T-cell (primary cell): ENCODE measurements at regions not wholly inside any gene's neighbourhood (a gene's known extent, or its start where the extent isn't known, plus 50 kb on each side); places are given as distances from the start of the nearest gene placed in this dataset.

Source experiments
- ATAC-seq, 4 experiments: fragments of 200-7000 bp in 3 of 4; fragments of 150-1000 bp in 1 of 4; cut with Tn5 transposase; replicated peaks in 1 of 4; 1 replicate in 3 of 4; 2 replicates in 1 of 4; pipeline ENCODE4 v1.10.0; 2021; ENCODE audit warnings: moderate library complexity in 3 of 4, mild to moderate bottlenecking in 2 of 4, moderate number of reproducible peaks in 1 of 4
- CTCF ChIA-PET, 2 donors: fragments of 300-600 bp; sonication (Branson Sonifier 250); formaldehyde crosslinking; loops; one replicate each; lab custom pipeline; 2022; ENCODE audit warnings: antibody characterized with exemption in 2 of 2; lab: Charles Lee
- POLR2A ChIA-PET, 2 donors: fragments of 300-600 bp; sonication (Branson Sonifier 250); formaldehyde crosslinking; loops; one replicate each; lab custom pipeline; 2022; ENCODE audit warnings: antibody characterized with exemption in 2 of 2; lab: Charles Lee
- DNase-seq, 35 experiments: peaks; one replicate each; pipeline versions ENCODE4 v3.0.0 to v3.0.0-alpha.2; 2013 to 2023
- H3K27ac ChIP-seq: one replicate; pipeline ENCODE4 v1.5.1; 2013; ENCODE audit warnings: low read length
- H3K27me3 ChIP-seq, 2 experiments: replicated peaks in 1 of 2; 1 replicate in 1 of 2; 2 replicates in 1 of 2; pipeline versions ENCODE4 v1.6.1 to v1.7.0; 2013; ENCODE audit warnings: low read length in 1 of 2, mixed read lengths in 1 of 2; ENCODE audit not compliant: control insufficient read depth in 2 of 2, insufficient read depth in 2 of 2; ENCODE audit errors: extremely low read depth in 1 of 2
- H3K36me3 ChIP-seq, 2 donors: 1 replicate in 1 of 2; 2 replicates in 1 of 2; pipeline versions ENCODE4 v1.6.1 to v1.7.0; 2013; ENCODE audit warnings: low read length in 1 of 2; ENCODE audit not compliant: control insufficient read depth in 2 of 2, insufficient read depth in 1 of 2; ENCODE audit errors: extremely low read depth in 1 of 2
- H3K4me1 ChIP-seq, 2 experiments: 1 replicate in 1 of 2; 2 replicates in 1 of 2; pipeline versions ENCODE4 v1.6.1 to v1.7.0; 2013; ENCODE audit warnings: low read length in 2 of 2, mixed read lengths in 1 of 2; ENCODE audit not compliant: insufficient read depth in 2 of 2, control insufficient read depth in 1 of 2; ENCODE audit errors: extremely low read depth in 1 of 2
- H3K4me3 ChIP-seq, 2 donors: 1 replicate in 1 of 2; 2 replicates in 1 of 2; pipeline versions ENCODE4 v1.5.1 to v1.7.0; 2013; ENCODE audit warnings: mild to moderate bottlenecking in 2 of 2, low read length in 1 of 2, moderate library complexity in 1 of 2; ENCODE audit not compliant: control insufficient read depth in 1 of 2; ENCODE audit errors: extremely low read depth in 1 of 2
- H3K9me3 ChIP-seq: 2 replicates; pipeline ENCODE4 v1.7.0; 2013
- H3K27ac Mint-ChIP-seq, 2 donors: one replicate each; pipeline ENCODE4 v1.8.0; 2020 to 2021; ENCODE audit warnings: mild to moderate bottlenecking in 2 of 2, mixed read lengths in 2 of 2
- H3K27me3 Mint-ChIP-seq, 2 donors: one replicate each; pipeline ENCODE4 v1.8.0; 2021 to 2022; ENCODE audit warnings: mixed read lengths in 2 of 2
- H3K36me3 Mint-ChIP-seq: one replicate; pipeline ENCODE4 v1.8.0; 2021; ENCODE audit warnings: mixed read lengths
- H3K4me1 Mint-ChIP-seq, 3 donors: one replicate each; pipeline ENCODE4 v1.8.0; 2020 to 2022; ENCODE audit warnings: mixed read lengths in 3 of 3, mild to moderate bottlenecking in 1 of 3
- H3K4me3 Mint-ChIP-seq, 3 donors: one replicate each; pipeline ENCODE4 v1.8.0; 2020 to 2022; ENCODE audit warnings: mild to moderate bottlenecking in 3 of 3, mixed read lengths in 3 of 3, moderate library complexity in 3 of 3
- H3K9me3 Mint-ChIP-seq, 3 donors: one replicate each; pipeline ENCODE4 v1.8.0; 2020 to 2022; ENCODE audit warnings: mixed read lengths in 3 of 3
- WGBS: methylation state at CpG from one replicate; pipeline ENCODE4 v1.1.5; 2013; ENCODE audit warnings: missing lambda C conversion rate; ENCODE audit not compliant: insufficient coverage; 5-methylcytosine and 5-hydroxymethylcytosine counted together

DNA sequence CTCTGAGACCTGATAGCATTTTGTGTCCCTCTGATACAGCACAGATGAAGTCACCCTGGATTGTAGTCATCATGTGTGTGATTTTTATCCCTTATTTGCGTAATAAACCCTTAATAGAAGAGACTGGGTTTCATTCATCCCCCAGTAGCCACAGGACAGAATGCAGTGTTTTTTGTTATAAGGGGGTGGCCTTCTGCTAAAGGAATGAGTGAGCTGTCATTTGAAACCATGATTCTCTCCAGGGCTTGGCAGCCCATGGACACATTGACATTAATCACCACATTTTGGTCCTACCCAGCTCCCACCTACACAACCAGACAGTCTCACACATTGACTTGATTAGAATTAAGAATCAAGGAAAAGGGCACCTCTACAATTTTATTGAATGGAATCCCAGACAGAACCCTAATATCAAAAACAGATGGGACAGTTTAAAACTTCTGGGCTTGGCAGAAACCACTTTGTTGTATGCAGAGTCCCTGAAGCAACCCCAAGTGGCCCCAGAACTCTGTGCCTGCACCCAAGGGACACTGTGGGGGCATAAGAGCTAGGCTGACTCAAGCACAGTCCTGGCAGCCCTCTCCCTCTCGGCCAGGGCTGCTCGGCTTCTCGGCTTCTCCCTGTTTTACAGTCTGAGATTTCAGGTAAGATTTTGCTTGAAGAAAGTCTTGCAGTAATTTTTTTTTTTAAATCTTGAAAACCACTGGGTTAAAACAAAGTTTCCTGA lies 254.0 kb upstream of the SLC14A2 start:
- Histone ChIP-seq H3K27me3 (peaks cover 0 to 7% of the 10 kb centered on the region in 2 experiments), H3K4me3 (no peak overlapping the region), H3K4me1 (no peaks in the 10 kb centered on the region), H3K36me3 (no peaks in the 10 kb centered on the region), H3K27ac (no peak overlapping the region), H3K9me3 (no peaks in the 10 kb centered on the region)
- DNase-seq (no peak), ATAC-seq (no peak)
- ChIA-PET POLR2A (no interaction called here), CTCF (no interaction called here)
- WGBS = no CpG with 5 or more reads among the region's 4 CpGs
- Mint-ChIP-seq H3K36me3 (no peaks in the 10 kb centered on the region), H3K9me3 (no peaks in the 10 kb centered on the region), H3K4me1 (no peaks in the 10 kb centered on the region), H3K27me3 (peaks cover 10 to 17% of the 10 kb centered on the region in 2 donors), H3K27ac (no peak overlapping the region), H3K4me3 (no peak overlapping the region)

DNA sequence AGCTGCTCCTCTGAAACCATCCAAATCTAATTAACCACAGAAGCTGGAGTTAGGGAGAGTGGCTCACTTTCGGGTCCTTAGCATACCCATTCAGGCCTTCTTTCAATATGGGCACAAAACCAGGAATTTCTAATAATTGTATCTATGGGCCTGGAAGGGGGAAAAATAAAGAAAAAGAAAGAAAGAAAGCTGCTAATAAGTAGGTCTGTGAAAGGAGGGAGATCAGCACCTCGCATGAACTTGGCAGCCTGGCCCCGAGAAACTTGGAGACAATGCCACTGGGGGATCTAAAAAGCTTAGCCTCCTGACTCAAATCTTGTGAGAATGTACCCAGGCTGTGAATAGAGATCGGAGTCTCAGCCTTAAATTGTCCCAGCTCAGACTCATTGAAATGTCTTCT lies 252.1 kb upstream of the SLC14A2 start:
- no peak for ATAC-seq
- CTCF ChIA-PET = no interaction called here

DNA sequence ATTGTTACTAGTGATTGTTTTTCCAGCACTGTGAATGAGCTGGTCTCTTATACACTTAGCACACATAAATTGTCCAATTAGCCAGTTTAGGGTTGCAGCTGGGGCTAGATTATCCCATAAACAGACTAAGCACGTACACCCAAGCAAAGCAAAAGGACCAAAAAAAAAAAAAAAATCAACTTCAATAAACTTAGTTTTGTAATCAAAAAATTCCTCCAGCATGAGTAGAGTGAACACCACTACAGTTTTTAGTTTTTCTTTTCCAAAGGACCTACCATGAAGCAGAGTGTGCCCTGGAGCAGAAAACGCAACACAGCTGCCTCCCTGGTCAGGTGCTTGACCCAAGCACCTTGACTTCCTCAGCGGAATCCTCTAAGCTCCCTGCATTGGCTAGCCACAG lies 249.4 kb upstream of the SLC14A2 start:
- Mint-ChIP-seq H3K4me3 (no peak overlapping the region), H3K27me3 (peaks cover 12 to 17% of the 10 kb centered on the region in 2 donors), H3K4me1 (no peaks in the 10 kb centered on the region), H3K27ac (no peak overlapping the region), H3K36me3 (no peaks in the 10 kb centered on the region), H3K9me3 (no peaks in the 10 kb centered on the region)
- no peaks in the 10 kb centered on the region for H3K4me1 ChIP-seq
- 72% methylated on average over 2 of the region's 3 CpGs for WGBS
- DNase-seq = no peak
- peaks cover 0 to 5% of the 10 kb centered on the region in 2 experiments for H3K27me3 ChIP-seq
- ChIA-PET CTCF (interaction anchor here in 1 of 2 donors (0.7 kb wide), 1 partner anchor 132 kb away, joined by 3 read pairs; no protein-coding TSS in a partner anchor), POLR2A (no interaction called here)
- ATAC-seq = no peak
- H3K4me3 ChIP-seq = no peak overlapping the region
- H3K9me3 ChIP-seq = no peaks in the 10 kb centered on the region
- no peak overlapping the region for H3K27ac ChIP-seq
- no peaks in the 10 kb centered on the region for H3K36me3 ChIP-seq

More for the DNA sequence above, 252.1 kb upstream of the SLC14A2 start:
- Mint-ChIP-seq H3K27me3 (peaks cover 11 to 17% of the 10 kb centered on the region in 2 donors), H3K36me3 (no peaks in the 10 kb centered on the region), H3K4me3 (no peak overlapping the region), H3K4me1 (no peaks in the 10 kb centered on the region), H3K9me3 (no peaks in the 10 kb centered on the region), H3K27ac (no peak overlapping the region)
- no peaks in the 10 kb centered on the region for H3K4me1 ChIP-seq
- 95% methylated on average over 2 of the region's 4 CpGs for WGBS
- H3K36me3 ChIP-seq = no peaks in the 10 kb centered on the region
- no peaks in the 10 kb centered on the region for H3K9me3 ChIP-seq
- peaks cover 0 to 7% of the 10 kb centered on the region in 2 experiments for H3K27me3 ChIP-seq
- no peak overlapping the region for H3K4me3 ChIP-seq
- no peak for DNase-seq
- POLR2A ChIA-PET = no interaction called here
- H3K27ac ChIP-seq = no peak overlapping the region

DNA sequence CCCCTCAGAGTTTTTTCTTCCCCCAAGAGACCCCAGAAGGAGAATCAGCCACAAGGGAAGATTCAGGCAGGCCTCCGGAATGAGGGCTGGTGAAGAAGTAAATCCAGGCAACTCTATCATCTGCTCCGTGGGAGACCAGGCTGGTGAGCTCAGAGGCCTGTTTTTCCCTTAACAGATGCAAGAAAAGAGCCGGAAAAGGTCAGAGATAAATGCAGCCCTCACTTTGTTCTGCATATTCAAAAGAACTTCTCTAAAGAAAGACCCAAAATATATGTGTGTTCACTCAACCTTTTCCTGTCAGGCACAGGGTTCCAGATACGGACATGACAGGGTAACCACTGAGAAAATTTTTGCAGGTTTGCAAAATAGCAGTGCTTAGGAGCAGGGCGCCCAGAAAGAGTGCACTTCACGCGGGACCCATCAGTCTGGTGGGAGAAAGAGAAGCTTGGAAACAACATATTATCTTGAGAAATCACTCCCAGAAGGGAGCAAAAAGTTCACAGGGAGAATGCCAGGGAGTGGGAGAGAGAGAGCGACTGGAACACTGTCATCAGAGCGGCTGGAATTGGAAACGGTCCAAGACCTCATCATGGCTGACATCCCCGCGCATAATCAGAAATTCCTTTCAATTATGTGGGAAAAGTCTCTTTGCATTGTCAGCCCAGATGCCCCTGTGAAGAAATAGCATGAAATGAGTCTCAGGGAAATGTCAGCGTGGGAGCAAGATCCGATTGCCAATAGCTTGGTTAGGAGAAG lies 244.8 kb upstream of the SLC14A2 start:
- Mint-ChIP-seq H3K36me3 (no peaks in the 10 kb centered on the region), H3K27me3 (peaks cover 7 to 15% of the 10 kb centered on the region in 2 donors), H3K27ac (no peak overlapping the region), H3K9me3 (no peaks in the 10 kb centered on the region), H3K4me3 (no peak overlapping the region), H3K4me1 (no peaks in the 10 kb centered on the region)
- Histone ChIP-seq H3K9me3 (no peaks in the 10 kb centered on the region), H3K27me3 (no peaks in the 10 kb centered on the region), H3K4me3 (no peak overlapping the region), H3K36me3 (no peaks in the 10 kb centered on the region), H3K27ac (no peak overlapping the region), H3K4me1 (no peaks in the 10 kb centered on the region)
- DNase-seq = no peak
- ChIA-PET CTCF (no interaction called here), POLR2A (no interaction called here)
- no peak for ATAC-seq
- WGBS = 66% methylated on average over 6 of the region's 14 CpGs

DNA sequence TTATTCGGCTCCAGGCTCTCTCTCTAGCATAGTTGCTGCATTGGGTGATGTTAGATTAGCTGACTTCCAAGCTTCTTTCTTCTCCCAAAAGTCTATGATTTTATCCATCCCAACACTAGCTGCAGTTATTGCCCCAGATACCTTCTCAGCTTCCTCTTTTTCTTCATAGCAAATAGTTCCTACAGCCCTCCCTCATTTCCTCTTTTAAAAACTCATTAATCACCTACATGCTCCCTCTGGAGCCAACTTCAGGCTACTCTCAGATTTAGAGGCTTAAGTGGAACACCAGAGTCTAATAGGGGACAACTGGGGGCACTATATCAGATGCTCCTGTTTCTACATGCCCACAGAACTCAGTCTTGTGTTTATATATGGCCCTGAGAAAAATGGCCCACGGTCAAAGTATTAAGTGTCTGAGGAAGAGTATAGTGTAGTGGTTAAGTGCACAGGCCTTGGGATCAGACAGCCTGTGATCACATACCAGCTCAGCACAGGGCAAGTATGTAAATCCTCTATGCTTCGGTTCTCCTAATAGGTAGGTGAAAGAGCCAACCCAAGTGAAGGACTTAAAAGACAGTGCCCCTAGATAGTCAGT lies 241.9 kb upstream of the SLC14A2 start:
- POLR2A ChIA-PET = no interaction called here
- Histone ChIP-seq H3K4me3 (no peak overlapping the region), H3K4me1 (no peaks in the 10 kb centered on the region), H3K9me3 (no peaks in the 10 kb centered on the region), H3K27me3 (no peaks in the 10 kb centered on the region), H3K36me3 (no peaks in the 10 kb centered on the region), H3K27ac (no peak overlapping the region)
- ATAC-seq = no peak
- CTCF ChIA-PET = no interaction called here
- Mint-ChIP-seq H3K4me3 (no peak overlapping the region), H3K4me1 (no peaks in the 10 kb centered on the region), H3K9me3 (no peaks in the 10 kb centered on the region), H3K27me3 (peaks cover 13% of the 10 kb centered on the region in 2 donors), H3K36me3 (no peaks in the 10 kb centered on the region), H3K27ac (no peak overlapping the region)
- WGBS = 33% methylated on average over 1 of the region's 3 CpGs
- no peak for DNase-seq

DNA sequence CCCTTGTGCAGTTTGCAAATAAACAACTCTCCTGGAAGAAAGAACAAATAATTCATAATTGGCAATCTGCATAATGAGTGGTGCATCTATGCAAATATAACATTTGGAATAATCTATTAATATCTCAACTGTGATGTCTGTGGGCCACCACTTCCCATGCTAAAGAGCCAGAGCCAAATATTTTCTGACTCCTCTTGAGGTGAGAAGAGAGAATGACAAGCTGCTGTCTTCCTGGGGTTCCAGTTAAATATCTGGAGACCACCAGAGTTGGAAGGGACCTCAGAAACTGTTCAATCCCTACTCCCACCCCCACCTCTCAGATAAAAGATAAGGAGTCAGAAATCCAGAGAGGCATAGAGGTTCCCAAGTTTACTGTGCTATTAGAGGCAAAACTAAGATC lies 241.0 kb upstream of the SLC14A2 start:
- H3K4me3 ChIP-seq = no peak overlapping the region
- H3K9me3 Mint-ChIP-seq = no peaks in the 10 kb centered on the region
- no peak for ATAC-seq
- no peaks in the 10 kb centered on the region for H3K36me3 Mint-ChIP-seq
- peaks cover 13 to 15% of the 10 kb centered on the region in 2 donors for H3K27me3 Mint-ChIP-seq
- no peak overlapping the region for H3K4me3 Mint-ChIP-seq
- H3K36me3 ChIP-seq = no peaks in the 10 kb centered on the region
- H3K27ac Mint-ChIP-seq = no peak overlapping the region
- H3K4me1 ChIP-seq = no peaks in the 10 kb centered on the region
- H3K27ac ChIP-seq = no peak overlapping the region
- no peaks in the 10 kb centered on the region for H3K9me3 ChIP-seq
- H3K4me1 Mint-ChIP-seq = no peaks in the 10 kb centered on the region
- H3K27me3 ChIP-seq = no peaks in the 10 kb centered on the region
- no peak for DNase-seq
- ChIA-PET CTCF (no interaction called here), POLR2A (no interaction called here)
